Smooth muscle cell (in vitro differentiated cells): ENCODE measurements at regions not wholly inside any gene's neighbourhood (a gene's known extent, or its start where the extent isn't known, plus 50 kb on each side); places are given as distances from the start of the nearest gene placed in this dataset.
"Not testable (repeated sequence)": the region's sequence is repeated elsewhere in the genome, so short reads cannot be mapped to it uniquely, and the experiment has no call there.

Experiments used
- DNase-seq: peaks from one replicate; lab custom pipeline; 2025; ENCODE audit not compliant: unreplicated experiment; lab: John Stamatoyannopoulos, UW
- H2AFZ ChIP-seq: fragments of 200-600 bp; sonication (generic); 2 replicates; pipeline ENCODE4 v1.6.0; 2016; ENCODE audit warnings: antibody characterized with exemption, low read depth, mild to moderate bottlenecking
- H3F3A ChIP-seq: fragments of 200-600 bp; sonication (generic); 2 replicates; pipeline ENCODE4 v1.6.0; 2017; ENCODE audit warnings: antibody characterized with exemption, low read depth
- H3K27ac ChIP-seq: fragments of 200-600 bp; sonication (generic); 2 replicates; pipeline ENCODE4 v1.5.1; 2016; ENCODE audit warnings: low read depth, mild to moderate bottlenecking
- H3K27me3 ChIP-seq: fragments of 200-600 bp; sonication (generic); 2 replicates; pipeline ENCODE4 v1.6.1; 2016; ENCODE audit warnings: low read depth, mild to moderate bottlenecking
- H3K36me3 ChIP-seq: fragments of 200-600 bp; sonication (generic); 2 replicates; pipeline ENCODE4 v1.5.1; 2016; ENCODE audit warnings: low read depth
- H3K4me1 ChIP-seq: fragments of 200-600 bp; sonication (generic); 2 replicates; pipeline ENCODE4 v1.5.1; 2016; ENCODE audit warnings: low read depth
- H3K4me2 ChIP-seq: fragments of 200-600 bp; sonication (generic); 2 replicates; pipeline ENCODE4 v1.6.0; 2016; ENCODE audit warnings: mild to moderate bottlenecking
- H3K4me3 ChIP-seq: fragments of 200-600 bp; sonication (generic); 2 replicates; pipeline ENCODE4 v1.5.1; 2016; ENCODE audit warnings: mild to moderate bottlenecking
- H3K79me2 ChIP-seq: fragments of 200-600 bp; sonication (generic); 2 replicates; pipeline ENCODE4 v1.6.0; 2016; ENCODE audit warnings: low read depth, mild to moderate bottlenecking
- H3K9ac ChIP-seq: fragments of 200-600 bp; sonication (generic); 2 replicates; pipeline ENCODE4 v1.6.0; 2016; ENCODE audit warnings: low read depth
- H3K9me3 ChIP-seq: fragments of 200-600 bp; sonication (generic); replicated peaks from 2 replicates; pipeline ENCODE4 v1.5.1; 2016; ENCODE audit warnings: low read depth
- H4K20me1 ChIP-seq: fragments of 200-600 bp; sonication (generic); 2 replicates; pipeline ENCODE4 v1.6.0; 2016; ENCODE audit warnings: low read depth
- CTCF ChIP-seq: fragments of 200-600 bp; sonication (generic); IDR thresholded peaks from 2 replicates; pipeline ENCODE4 v1.5.1; 2017; ENCODE audit warnings: borderline replicate concordance, mild to moderate bottlenecking, antibody characterized with exemption; ENCODE audit not compliant: insufficient read depth, poor library complexity, severe bottlenecking
- WGBS: methylation state at CpG from one replicate; pipeline ENCODE4 v1.1.7; 2016; ENCODE audit warnings: low lambda C conversion rate; 5-methylcytosine and 5-hydroxymethylcytosine counted together

- H3K9ac ChIP-seq: no peak overlapping the region
- no peaks in the 10 kb centered on the region for H3K36me3 ChIP-seq
- no peak overlapping the region for H3K4me3 ChIP-seq
- H4K20me1 ChIP-seq: no peaks in the 10 kb centered on the region
- no peak for TF ChIP-seq CTCF
- H3F3A ChIP-seq: no peaks in the 10 kb centered on the region
- no peak overlapping the region for H3K4me2 ChIP-seq
- no peak for DNase-seq
- H3K9me3 ChIP-seq: no peaks in the 10 kb centered on the region
- H3K4me1 ChIP-seq: no peaks in the 10 kb centered on the region
- H3K79me2 ChIP-seq: no peaks in the 10 kb centered on the region
- H3K27ac ChIP-seq: no peak overlapping the region
- no peaks in the 10 kb centered on the region for H3K27me3 ChIP-seq
- 51% methylated on average over 3 of the region's 3 CpGs for WGBS
- no peak overlapping the region for H2AFZ ChIP-seq
Measured at GRCh38 chr12:71312768-71313403, 126.7 kb upstream of the LGR5 start.

GRCh38 chr12:71311611-71312010 lies 128.0 kb upstream of the LGR5 start:
- 93% methylated on average over 3 of the region's 4 CpGs for WGBS
- DNase-seq: not testable (repeated sequence)

GRCh38 chr12:71306808-71307207 lies 132.8 kb upstream of the LGR5 start:
- no peaks in the 10 kb centered on the region for H4K20me1 ChIP-seq
- H3K4me1 ChIP-seq: no peaks in the 10 kb centered on the region
- no peak for TF ChIP-seq CTCF
- H3K79me2 ChIP-seq: no peaks in the 10 kb centered on the region
- no peaks in the 10 kb centered on the region for H3K9me3 ChIP-seq
- H3K4me2 ChIP-seq: no peak overlapping the region
- DNase-seq: no peak
- no peak overlapping the region for H3K27ac ChIP-seq
- H2AFZ ChIP-seq: no peak overlapping the region
- no peaks in the 10 kb centered on the region for H3F3A ChIP-seq
- 87% methylated on average over 1 of the region's 1 CpG for WGBS
- H3K9ac ChIP-seq: no peak overlapping the region
- H3K4me3 ChIP-seq: no peak overlapping the region
- H3K36me3 ChIP-seq: no peaks in the 10 kb centered on the region
- H3K27me3 ChIP-seq: no peaks in the 10 kb centered on the region

More at GRCh38 chr12:71311611-71312010, 128.0 kb upstream of the LGR5 start:
- H3K9ac ChIP-seq, H3K27me3 ChIP-seq, H2AFZ ChIP-seq, H3K9me3 ChIP-seq, H4K20me1 ChIP-seq, H3K4me2 ChIP-seq, H3K27ac ChIP-seq, H3K79me2 ChIP-seq, H3K36me3 ChIP-seq, H3F3A ChIP-seq, H3K4me1 ChIP-seq, H3K4me3 ChIP-seq: not testable (repeated sequence)

- DNase-seq: no peak
- Histone ChIP-seq H3K79me2 (no peaks in the 10 kb centered on the region), H3K27ac (no peak overlapping the region), H3K36me3 (no peaks in the 10 kb centered on the region), H4K20me1 (no peaks in the 10 kb centered on the region), H3K4me2 (no peak overlapping the region), H3K27me3 (no peaks in the 10 kb centered on the region), H3K9ac (no peak overlapping the region), H2AFZ (no peak overlapping the region), H3K9me3 (no peaks in the 10 kb centered on the region), H3F3A (no peaks in the 10 kb centered on the region), H3K4me3 (no peak overlapping the region), H3K4me1 (no peaks in the 10 kb centered on the region)
- TF ChIP-seq CTCF: no peak
- 95% methylated on average over 3 of the region's 3 CpGs for WGBS
Measured at GRCh38 chr12:71304306-71304705, 135.3 kb upstream of the LGR5 start.
